ENCODE measurements at regions not wholly inside any gene's neighbourhood (a gene's known extent, or its start where the extent isn't known, plus 50 kb on each side); places are given as distances from the start of the nearest gene placed in this dataset.

GRCh38 chr17:79365836-79366770 is 244.7 kb downstream of the RBFOX3 start:
- DNase-seq: no peak

- DNase-seq: no peak
Measured at GRCh38 chr17:79365351-79365750, 245.5 kb downstream of the RBFOX3 start.

DNA sequence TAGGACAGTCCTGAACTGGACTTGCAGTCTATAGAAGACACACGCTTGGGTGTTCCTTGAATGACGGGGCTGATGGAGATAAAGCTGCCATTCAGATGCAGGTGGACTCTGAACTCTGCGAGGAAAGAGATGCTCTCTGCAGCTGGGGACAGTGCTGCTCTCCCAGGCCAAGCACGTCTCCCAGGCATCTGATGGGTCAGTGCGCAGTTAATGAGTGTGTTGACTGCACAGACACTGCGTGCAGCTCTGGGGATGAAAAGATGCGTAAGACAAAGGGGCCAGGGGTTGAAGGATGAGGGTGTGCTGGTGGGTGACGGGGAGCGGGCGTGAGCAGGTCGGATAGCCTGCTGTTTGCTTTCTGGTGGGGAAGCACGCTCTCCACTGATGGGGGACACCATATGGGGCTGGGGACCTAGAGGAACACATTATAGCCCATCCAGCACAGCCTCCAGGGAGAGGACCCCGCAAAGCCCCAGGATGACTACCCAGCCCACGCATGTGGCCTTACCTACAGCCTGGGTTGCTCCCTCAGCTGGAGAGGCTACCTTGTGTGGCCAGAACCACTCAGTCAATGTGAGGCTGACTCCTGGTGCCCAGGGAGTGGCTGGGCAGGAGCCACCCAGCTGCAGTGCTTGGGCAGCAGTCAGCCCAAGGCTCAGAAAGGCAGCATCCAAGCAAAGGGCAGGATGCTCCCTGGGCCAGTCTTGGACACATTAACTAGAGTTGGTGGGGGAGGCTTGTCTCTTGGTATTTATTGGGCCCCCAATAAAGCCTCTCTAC is 246.3 kb downstream of the RBFOX3 start:
- DNase-seq: no peak

GRCh38 chr17:79363552-79364275 is 247.1 kb downstream of the RBFOX3 start:
- no peak for DNase-seq

DNA sequence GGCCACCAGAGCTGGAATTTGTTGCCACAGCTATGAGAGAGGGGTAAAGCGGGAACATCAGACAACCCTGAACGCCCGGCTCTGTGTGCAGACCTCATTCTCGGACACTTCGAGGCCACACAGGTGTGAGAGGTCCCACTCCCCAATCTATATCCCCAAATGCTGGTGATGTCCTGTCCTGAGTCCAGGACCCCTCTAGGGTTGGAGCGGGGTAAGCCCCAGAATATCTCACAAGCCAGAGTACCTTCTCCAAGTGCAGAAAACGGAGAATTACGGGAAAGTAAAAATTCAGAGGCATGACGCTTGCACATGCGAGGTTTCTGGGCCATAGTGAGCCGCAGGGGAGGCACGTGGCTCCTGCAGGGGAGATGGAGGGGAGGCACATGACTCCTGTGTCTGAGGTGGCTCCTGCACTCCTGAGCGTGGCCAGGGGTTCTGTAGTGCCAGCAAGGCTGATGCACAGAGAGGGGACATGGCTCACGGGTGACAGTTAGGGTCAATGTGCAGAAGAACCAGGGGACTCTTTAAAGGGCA is 248.0 kb downstream of the RBFOX3 start:
- no peak for DNase-seq

DNA sequence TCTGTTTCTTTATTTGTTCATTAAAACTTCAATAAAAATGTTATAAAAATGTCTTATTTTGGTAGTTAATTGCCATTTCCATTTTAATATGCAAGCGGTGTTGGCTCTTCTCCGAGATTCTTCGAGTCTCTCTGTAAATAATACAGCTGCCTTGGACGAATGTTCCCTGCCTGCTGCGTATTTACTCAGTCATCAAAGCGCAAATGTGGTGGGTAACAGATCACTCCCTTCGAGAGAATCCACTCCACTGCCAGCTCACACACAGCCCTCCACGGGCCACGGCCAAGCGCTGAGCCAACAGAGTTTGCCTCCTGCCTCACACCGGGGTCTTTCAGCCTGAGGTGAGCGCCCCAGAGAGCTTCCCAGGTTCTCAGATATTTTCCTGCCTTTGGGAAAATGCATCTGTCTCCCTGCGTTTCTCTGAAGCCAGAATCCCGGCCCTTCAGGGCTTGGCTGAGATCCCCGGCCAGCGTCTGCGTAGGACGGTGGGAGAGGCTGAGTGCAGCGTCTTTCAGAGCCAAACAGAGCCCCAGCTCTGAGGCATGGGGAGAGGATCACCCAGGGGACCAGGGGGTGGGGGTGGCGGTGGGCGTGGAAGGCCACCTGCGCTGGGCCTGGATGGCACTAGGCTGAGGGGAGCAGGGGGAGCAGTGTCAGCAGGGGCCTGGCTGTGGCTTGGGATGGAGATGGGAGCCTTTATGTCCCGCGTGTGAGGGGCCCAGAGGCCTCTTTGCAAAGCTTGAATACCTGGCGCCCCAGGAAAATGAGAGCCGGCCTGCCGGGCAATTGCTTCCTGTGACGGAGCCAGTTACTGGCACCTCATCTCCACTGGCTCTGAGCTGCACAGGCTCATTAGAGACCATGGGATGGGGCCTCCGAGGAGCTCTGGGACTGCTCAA is 248.7 kb downstream of the RBFOX3 start:
- DNase-seq: no peak

DNA sequence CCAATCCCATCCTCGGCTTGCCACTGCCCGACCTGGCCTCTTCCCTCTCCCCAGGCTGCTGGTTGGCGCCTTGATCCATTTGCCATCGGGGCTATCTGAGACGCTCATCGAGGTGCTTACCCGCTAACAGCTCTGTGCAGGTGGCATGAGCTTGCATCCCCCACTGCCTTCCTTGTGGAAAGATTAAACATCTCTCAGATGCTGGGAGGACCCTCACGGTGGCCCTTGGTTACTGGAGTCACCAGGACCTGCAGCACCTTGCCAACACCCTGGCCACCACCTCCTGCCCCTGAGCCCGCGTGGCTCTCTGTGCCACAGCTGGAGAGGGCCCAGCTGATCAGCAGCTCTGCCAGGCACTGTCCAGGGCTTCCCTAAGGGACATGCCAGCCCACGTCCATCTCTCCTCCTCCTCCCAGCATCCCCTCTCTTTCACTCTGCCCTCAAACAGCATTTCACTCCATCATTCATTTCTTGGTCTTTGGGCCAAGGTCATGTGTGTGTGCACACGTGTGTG is 249.6 kb downstream of the RBFOX3 start:
- DNase-seq: no peak

DNA sequence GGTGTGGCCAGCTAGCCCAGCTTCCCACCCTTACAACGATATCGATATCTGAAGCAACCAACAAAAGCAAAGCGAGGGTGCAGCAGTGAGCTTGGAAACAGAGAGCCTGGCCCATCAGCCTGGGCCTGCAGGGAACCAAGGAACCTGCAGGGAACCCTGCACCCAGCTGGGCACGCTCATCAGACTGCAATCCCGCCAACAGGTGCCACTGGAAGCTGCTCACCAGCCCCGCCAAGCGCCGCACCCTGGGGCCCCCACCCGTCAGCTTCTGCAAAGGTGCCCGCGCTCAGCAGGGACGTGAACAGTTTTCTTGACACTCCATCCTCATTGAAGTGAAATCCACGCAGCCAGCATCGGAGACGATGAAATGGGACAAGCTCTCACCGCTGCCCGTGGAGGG is 250.7 kb downstream of the RBFOX3 start:
- no peak for DNase-seq

- no peak for DNase-seq
Measured at GRCh38 chr17:79356839-79357447, 253.9 kb downstream of the RBFOX3 start.

GRCh38 chr17:79355165-79355564 is 255.7 kb downstream of the RBFOX3 start:
- no peak for DNase-seq

DNA sequence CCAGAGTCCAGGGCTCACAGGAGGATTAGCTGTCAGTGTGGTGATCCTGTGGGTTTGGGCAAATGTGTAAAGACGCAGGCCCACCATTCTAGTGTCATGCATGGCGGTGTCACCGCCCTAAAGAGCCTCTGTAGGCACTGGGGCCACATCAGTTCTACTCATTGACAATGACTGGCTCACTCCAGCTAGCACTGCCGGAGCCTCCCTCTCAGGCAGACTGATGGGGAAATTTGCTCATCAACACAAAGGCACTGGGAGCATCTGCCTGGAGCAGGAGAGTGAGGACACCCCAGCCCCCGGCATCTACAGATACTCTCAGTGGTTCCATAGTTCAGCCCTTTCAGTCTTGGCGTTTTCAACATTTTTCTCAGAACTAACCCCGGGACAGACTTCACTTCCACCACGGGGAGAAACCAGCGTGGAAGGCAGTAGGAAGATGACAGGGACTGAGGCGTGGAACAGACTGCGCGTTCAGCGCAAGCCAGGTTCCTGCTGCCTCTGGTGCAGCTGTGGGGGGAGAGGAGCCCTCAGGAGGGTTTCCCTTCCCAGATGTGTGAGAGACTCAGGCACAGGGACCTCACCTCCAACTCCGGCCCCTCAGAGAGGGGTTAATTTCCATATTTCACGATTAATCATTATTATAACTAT is 256.6 kb downstream of the RBFOX3 start:
- no peak for DNase-seq

GRCh38 chr17:79353548-79353947 is 257.3 kb downstream of the RBFOX3 start:
- DNase-seq: no peak

- DNase-seq: no peak
Measured at GRCh38 chr17:79353016-79353415, 257.8 kb downstream of the RBFOX3 start.

- DNase-seq: no peak
Measured at GRCh38 chr17:79350533-79350932, 260.3 kb downstream of the RBFOX3 start.

DNA sequence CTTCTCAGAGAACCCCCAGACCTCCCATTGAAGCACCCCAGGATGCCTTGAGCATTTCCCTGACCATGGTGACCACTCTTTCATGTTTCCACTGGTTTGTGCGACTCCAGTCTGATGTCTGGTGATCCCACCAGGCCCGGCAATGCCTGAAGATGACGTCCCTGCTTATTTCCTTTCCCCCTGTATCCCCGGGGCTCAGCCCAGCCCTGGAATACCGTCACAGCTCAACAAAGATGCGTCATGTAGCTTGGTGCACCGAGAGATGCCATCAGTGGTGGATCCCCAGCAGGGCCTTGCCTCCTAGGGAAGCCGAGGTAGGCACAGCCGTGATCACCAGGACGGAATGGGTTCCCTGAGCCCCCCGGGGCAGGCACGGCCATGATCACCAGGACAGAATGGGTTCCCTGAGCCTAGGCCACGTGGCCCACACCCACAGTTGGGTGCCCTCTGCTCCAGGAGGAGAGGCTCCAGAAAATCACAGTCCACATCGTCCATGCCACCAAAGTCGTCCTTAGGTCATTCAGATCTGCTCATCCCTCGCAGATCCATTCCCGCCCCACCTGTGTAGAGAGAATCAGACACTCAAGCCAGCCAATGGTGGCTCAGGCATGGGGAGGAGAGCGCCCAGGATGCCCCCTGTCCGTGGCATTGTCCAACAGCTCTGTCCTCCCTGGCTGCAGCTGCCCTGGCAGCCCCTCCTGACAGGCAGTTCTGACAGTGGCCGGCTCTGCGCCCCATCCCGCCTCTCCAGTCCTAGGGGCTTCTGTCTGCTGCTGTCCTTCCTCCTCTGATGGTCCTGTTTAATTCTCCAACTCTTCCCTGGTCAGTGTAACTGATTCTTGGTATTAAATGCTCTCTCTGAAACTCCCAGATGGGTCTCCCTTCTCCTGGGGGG is 261.1 kb downstream of the RBFOX3 start:
- no peak for DNase-seq

- DNase-seq: no peak
Measured at GRCh38 chr17:79342376-79342775, 267.8 kb downstream of the ENGASE start.

DNA sequence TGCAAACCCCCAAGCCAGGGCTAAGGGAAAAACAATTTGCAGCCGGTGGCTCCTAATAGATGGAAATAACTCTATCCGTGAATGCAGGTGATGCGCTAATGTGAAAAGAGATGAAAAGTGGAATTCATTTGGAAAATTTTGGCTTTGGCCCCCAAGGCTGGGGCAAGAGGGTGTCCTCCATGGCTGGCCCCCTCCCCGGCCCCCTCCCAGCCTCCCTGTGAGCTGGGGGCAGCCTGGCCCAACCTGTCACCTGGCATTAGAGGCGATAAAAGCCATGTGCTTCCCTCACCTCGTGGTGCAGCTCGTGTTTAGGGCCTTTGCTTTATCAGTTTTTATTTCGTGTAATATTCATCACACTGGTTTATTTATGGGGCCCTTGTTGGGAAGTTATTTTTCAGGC is 267.2 kb downstream of the ENGASE start:
- no peak for DNase-seq

DNA sequence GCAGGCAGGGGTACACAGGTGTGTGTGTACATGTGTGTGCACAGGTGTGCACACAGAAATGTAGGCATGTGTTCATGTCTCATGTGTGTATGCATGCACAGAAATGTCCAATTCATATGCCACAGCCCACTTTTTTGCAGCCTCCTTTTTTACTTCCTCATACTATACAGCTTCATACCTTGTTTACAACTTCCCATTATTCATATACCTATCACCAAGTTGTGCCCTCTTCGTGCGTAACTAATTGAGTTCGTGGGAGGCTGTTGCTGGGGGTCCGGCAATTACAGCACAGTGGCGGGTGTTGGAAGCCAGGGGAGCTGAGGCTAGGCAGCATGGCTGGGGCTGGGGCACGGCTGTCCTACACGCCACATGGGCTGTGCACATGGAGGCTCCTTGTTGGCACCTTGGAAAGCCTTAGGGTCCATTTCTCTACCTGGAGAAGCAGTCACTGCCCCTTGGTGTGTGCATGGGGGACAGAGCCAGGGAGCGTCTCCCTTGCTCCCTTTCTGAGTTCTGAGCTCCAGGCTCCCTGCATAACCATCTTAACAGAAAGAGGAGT is 266.7 kb downstream of the ENGASE start:
- no peak for DNase-seq

Data from fibroblast of skin of back (primary cell).